Calu3 (cell line): ENCODE measurements at regions not wholly inside any gene's neighbourhood (a gene's known extent, or its start where the extent isn't known, plus 50 kb on each side); places are given as distances from the start of the nearest gene placed in this dataset.

ENCODE experiments used
- BruUV-seq: library from RNA; stranded (reverse); fragments of 400-500 nt; replicated peaks from 2 replicates; lab custom pipeline; 2021; lab: Mats Ljungman, UMichigan
- CTCF ChIA-PET: fragments of 300-600 bp; sonication (Branson Sonifier 250); formaldehyde crosslinking; loops from one replicate; lab custom pipeline; 2022; ENCODE audit warnings: antibody characterized with exemption; lab: Charles Lee
- DNase-seq: peaks from one replicate; pipeline ENCODE4 v3.0.0; 2022
- H3K27ac Mint-ChIP-seq: one replicate; pipeline ENCODE4 v1.8.0; 2022; ENCODE audit warnings: mixed read lengths; ENCODE audit not compliant: unreplicated experiment
- H3K27me3 Mint-ChIP-seq: one replicate; pipeline ENCODE4 v1.8.0; 2022; ENCODE audit warnings: mixed read lengths; ENCODE audit not compliant: unreplicated experiment
- H3K36me3 Mint-ChIP-seq: one replicate; pipeline ENCODE4 v1.8.0; 2022; ENCODE audit warnings: mild to moderate bottlenecking, moderate library complexity, mixed read lengths; ENCODE audit not compliant: insufficient read depth, unreplicated experiment
- H3K4me1 Mint-ChIP-seq: one replicate; pipeline ENCODE4 v1.8.0; 2022; ENCODE audit warnings: mild to moderate bottlenecking, low read depth, mixed read lengths; ENCODE audit not compliant: unreplicated experiment
- H3K4me3 Mint-ChIP-seq: one replicate; pipeline ENCODE4 v1.8.0; 2022; ENCODE audit warnings: mild to moderate bottlenecking, low read depth, moderate library complexity, mixed read lengths; ENCODE audit not compliant: unreplicated experiment
- H3K9me3 Mint-ChIP-seq: one replicate; pipeline ENCODE4 v1.8.0; 2022; ENCODE audit warnings: low read depth, mixed read lengths; ENCODE audit not compliant: unreplicated experiment
- intact Hi-C: fragments of 100-400 bp; cut with micrococcal nuclease; formaldehyde crosslinking; loops from one replicate; pipeline ENCODE4 v1.10.0; 2022; ENCODE audit not compliant: unreplicated experiment
- TF ChIP-seq, protein P1 (sequence below): fragments of 200-600 bp; IDR thresholded peaks from one replicate; pipeline ENCODE4 v1.8.0; 2022; ENCODE audit warnings: antibody characterized with exemption; ENCODE audit not compliant: unreplicated experiment

DNA sequence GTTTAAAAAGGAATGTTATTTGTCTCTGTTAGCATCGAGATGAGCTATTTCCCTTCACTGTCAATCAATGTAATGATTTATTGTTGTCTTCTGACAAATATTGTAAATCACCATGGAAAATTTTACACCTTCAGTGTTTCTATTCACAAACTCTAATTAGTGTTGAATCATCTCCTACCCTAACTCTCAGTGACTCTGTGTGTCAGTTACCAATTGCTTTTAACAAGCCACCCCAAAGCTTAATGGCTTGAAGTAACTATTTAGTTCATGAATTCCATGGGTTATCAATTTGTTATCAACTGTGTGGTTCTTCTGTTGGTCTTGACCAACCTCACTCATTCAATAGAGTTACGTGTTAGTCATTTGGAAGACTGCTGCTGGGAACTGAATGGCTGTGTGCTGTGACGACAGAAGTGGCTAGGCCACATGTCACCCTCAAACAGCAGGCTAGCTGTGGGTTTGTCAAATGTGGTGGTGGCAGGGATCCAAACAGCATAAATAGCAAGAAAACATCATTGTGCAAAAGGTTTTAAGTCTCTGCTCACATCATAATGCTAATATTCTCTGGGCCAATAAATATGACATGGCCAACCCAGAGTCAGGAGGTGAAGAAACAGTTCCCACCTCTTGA lies 910.8 kb upstream of the CDH2 start:
- intact Hi-C loops = no loop called here
- DNase-seq = no peak
- no TSS peak for BruUV-seq
- no peaks in the 10 kb centered on the region for H3K4me1 Mint-ChIP-seq
- H3K4me3 Mint-ChIP-seq = no peak overlapping the region
- no peak overlapping the region for H3K27ac Mint-ChIP-seq
- TF ChIP-seq, protein P1, sequence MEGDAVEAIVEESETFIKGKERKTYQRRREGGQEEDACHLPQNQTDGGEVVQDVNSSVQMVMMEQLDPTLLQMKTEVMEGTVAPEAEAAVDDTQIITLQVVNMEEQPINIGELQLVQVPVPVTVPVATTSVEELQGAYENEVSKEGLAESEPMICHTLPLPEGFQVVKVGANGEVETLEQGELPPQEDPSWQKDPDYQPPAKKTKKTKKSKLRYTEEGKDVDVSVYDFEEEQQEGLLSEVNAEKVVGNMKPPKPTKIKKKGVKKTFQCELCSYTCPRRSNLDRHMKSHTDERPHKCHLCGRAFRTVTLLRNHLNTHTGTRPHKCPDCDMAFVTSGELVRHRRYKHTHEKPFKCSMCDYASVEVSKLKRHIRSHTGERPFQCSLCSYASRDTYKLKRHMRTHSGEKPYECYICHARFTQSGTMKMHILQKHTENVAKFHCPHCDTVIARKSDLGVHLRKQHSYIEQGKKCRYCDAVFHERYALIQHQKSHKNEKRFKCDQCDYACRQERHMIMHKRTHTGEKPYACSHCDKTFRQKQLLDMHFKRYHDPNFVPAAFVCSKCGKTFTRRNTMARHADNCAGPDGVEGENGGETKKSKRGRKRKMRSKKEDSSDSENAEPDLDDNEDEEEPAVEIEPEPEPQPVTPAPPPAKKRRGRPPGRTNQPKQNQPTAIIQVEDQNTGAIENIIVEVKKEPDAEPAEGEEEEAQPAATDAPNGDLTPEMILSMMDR = no peak
- H3K36me3 Mint-ChIP-seq = no peaks in the 10 kb centered on the region
- H3K27me3 Mint-ChIP-seq = no peaks in the 10 kb centered on the region
- no peaks in the 10 kb centered on the region for H3K9me3 Mint-ChIP-seq
- CTCF ChIA-PET = no interaction called here

DNA sequence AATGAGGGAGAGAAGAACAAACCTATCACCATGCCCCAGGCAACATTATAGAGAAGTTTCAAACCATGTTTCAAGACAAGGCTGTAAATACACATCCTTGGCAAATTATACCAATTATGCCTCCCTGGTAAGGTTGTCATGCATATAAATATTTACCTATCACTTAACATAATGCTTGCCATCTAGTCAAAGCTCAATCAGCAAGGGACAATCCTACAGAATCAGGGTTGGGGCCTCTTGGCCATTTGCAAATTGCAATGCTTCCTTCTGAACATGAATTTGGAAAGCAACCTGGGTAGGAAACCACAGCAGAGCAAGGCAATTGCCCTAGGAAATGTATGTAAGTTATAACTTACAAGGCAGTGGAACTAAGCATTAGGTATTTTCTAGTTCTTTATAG lies 907.2 kb upstream of the CDH2 start:
- H3K4me3 Mint-ChIP-seq = no peak overlapping the region
- no peak overlapping the region for H3K27ac Mint-ChIP-seq
- no peaks in the 10 kb centered on the region for H3K27me3 Mint-ChIP-seq
- TF ChIP-seq, protein P1 = no peak
- DNase-seq = no peak
- BruUV-seq = no TSS peak
- H3K4me1 Mint-ChIP-seq = no peaks in the 10 kb centered on the region
- H3K9me3 Mint-ChIP-seq = no peaks in the 10 kb centered on the region
- H3K36me3 Mint-ChIP-seq = no peaks in the 10 kb centered on the region
- intact Hi-C loops = no loop called here
- CTCF ChIA-PET = no interaction called here

DNA sequence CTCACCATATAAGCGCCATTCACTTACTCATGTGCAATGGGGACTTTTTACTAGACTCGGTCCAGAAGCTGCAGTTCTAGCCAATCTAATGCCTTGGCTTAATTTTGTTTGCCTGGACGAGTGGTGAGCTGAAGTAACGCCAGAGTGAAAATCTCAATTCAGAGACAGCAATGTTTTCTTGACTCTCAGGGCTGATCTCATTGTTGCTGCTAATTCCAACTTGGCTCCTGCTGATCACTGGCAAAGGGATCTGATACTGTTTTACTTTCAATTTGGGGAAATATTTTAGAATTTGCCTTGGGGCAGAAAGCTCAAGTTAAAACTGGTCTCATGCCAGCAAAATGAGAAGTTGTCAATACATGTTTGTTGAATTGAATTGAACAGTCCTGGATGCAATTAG lies 906.6 kb upstream of the CDH2 start:
- H3K9me3 Mint-ChIP-seq = no peaks in the 10 kb centered on the region
- H3K4me1 Mint-ChIP-seq = no peaks in the 10 kb centered on the region
- intact Hi-C loops = no loop called here
- DNase-seq = no peak
- no peaks in the 10 kb centered on the region for H3K36me3 Mint-ChIP-seq
- no TSS peak for BruUV-seq
- CTCF ChIA-PET = no interaction called here
- H3K4me3 Mint-ChIP-seq = no peak overlapping the region
- TF ChIP-seq, protein P1 = no peak
- H3K27ac Mint-ChIP-seq = no peak overlapping the region
- no peaks in the 10 kb centered on the region for H3K27me3 Mint-ChIP-seq

DNA sequence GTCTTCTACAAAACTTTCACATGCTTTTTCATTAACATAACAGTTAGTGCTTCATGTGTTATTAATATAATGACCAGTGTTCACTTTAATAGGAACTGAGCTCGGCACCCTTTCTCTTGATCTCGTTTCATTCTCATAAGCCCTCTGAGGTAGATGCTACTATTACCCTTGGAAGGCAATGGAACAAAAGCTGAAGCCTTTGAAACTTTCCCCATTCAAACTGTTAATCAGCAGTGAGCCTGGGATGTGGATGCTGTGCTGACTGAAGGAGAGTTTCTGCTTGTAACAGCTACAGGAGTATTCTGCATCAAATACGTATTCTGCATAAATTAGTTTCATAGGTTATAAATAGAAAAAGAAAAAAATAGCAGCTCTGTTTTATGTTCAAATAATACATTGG lies 904.0 kb upstream of the CDH2 start:
- no peaks in the 10 kb centered on the region for H3K27me3 Mint-ChIP-seq
- H3K4me1 Mint-ChIP-seq = no peaks in the 10 kb centered on the region
- intact Hi-C loops = no loop called here
- H3K9me3 Mint-ChIP-seq = no peaks in the 10 kb centered on the region
- CTCF ChIA-PET = no interaction called here
- no peak overlapping the region for H3K27ac Mint-ChIP-seq
- DNase-seq = no peak
- H3K36me3 Mint-ChIP-seq = no peaks in the 10 kb centered on the region
- no peak overlapping the region for H3K4me3 Mint-ChIP-seq
- TF ChIP-seq, protein P1 = no peak
- BruUV-seq = no TSS peak
